H1 (cell line): ENCODE measurements at regions not wholly inside any gene's neighbourhood (a gene's known extent, or its start where the extent isn't known, plus 50 kb on each side); places are given as distances from the start of the nearest gene placed in this dataset.

ENCODE experiments used
- CTCF ChIA-PET: fragments of 300-600 bp; sonication (Branson Sonifier 250); formaldehyde crosslinking; loops from one replicate; lab custom pipeline; 2021; ENCODE audit not compliant: partially characterized antibody; lab: Charles Lee
- POLR2A ChIA-PET: fragments of 300-600 bp; sonication (Branson Sonifier 250); formaldehyde crosslinking; loops from one replicate; lab custom pipeline; 2021; ENCODE audit warnings: inconsistent platforms; ENCODE audit not compliant: partially characterized antibody; lab: Charles Lee
- DNase-seq, 2 experiments: peaks; one replicate each; pipeline versions ENCODE4 v3.0.0 to v3.0.0-alpha.2; 2010 to 2022; ENCODE audit warnings: low spot score in 2 of 2, low read depth in 1 of 2, mixed read lengths in 1 of 2
- FAIRE-seq: peaks from 2 replicates; lab custom pipeline; 2011; peaks lifted over from hg19 to GRCh38; lab: Jason Lieb, UNC
- H2AFZ ChIP-seq: 2 replicates; pipeline ENCODE4 v1.8.1; 2012; ENCODE audit warnings: low read length, inconsistent platforms
- H2AK5ac ChIP-seq: 2 replicates; pipeline ENCODE4 v1.6.1; 2013; ENCODE audit warnings: low read depth, low read length
- H2BK120ac ChIP-seq: replicated peaks from 2 replicates; pipeline ENCODE3; 2013; ENCODE audit warnings: low read depth, low read length, inconsistent platforms
- H2BK12ac ChIP-seq: 2 replicates; pipeline ENCODE4 v1.6.1; 2013; ENCODE audit warnings: low read depth, low read length
- H2BK15ac ChIP-seq: 2 replicates; pipeline ENCODE4 v1.6.1; 2013; ENCODE audit warnings: low read length
- H2BK20ac ChIP-seq: 2 replicates; pipeline ENCODE4 v1.6.1; 2013; ENCODE audit warnings: low read length
- H2BK5ac ChIP-seq: 2 replicates; pipeline ENCODE4 v1.6.1; 2013; ENCODE audit warnings: low read depth, low read length
- H3K14ac ChIP-seq: 2 replicates; pipeline ENCODE4 v1.6.1; 2013; ENCODE audit warnings: inconsistent platforms; ENCODE audit not compliant: insufficient read length
- H3K18ac ChIP-seq: 2 replicates; pipeline ENCODE4 v1.6.1; 2013; ENCODE audit warnings: low read length; ENCODE audit errors: extremely low read depth
- H3K23ac ChIP-seq: 2 replicates; pipeline ENCODE4 v1.6.1; 2013; ENCODE audit warnings: inconsistent platforms; ENCODE audit not compliant: insufficient read length
- H3K23me2 ChIP-seq: 2 replicates; pipeline ENCODE4 v1.6.1; 2013; ENCODE audit warnings: low read depth, low read length
- H3K27ac ChIP-seq: 2 replicates; pipeline ENCODE4 v1.6.1; 2011; ENCODE audit warnings: low read depth, low read length, inconsistent platforms
- H3K27me3 ChIP-seq, 4 experiments: replicated peaks in 1 of 4; 1 replicate in 1 of 4; 2 replicates in 3 of 4; pipeline versions ENCODE4 v1.6.1 to v1.8.1; 2011 to 2013; ENCODE audit warnings: low read length in 3 of 4, mild to moderate bottlenecking in 3 of 4, inconsistent platforms in 2 of 4, mixed read lengths in 2 of 4, moderate library complexity in 1 of 4; ENCODE audit not compliant: control insufficient read depth in 3 of 4, insufficient read depth in 3 of 4; ENCODE audit errors: extremely low read depth in 1 of 4
- H3K36me3 ChIP-seq, 4 experiments: 2 replicates each; pipeline versions ENCODE4 v1.6.1 to v1.8.1; 2011 to 2013; ENCODE audit warnings: mild to moderate bottlenecking in 4 of 4, low read length in 3 of 4, moderate library complexity in 2 of 4, control low read depth in 1 of 4, inconsistent platforms in 1 of 4; ENCODE audit not compliant: insufficient read depth in 4 of 4, control insufficient read depth in 2 of 4
- H3K4ac ChIP-seq: replicated peaks from 2 replicates; pipeline ENCODE3; 2013; ENCODE audit warnings: low read length, low read depth, mixed read lengths, inconsistent platforms; ENCODE audit not compliant: insufficient read length
- H3K4me1 ChIP-seq, 4 experiments: replicated peaks in 1 of 4; 1 replicate in 1 of 4; 2 replicates in 3 of 4; pipeline versions ENCODE4 v1.6.1 to v1.8.1; 2011 to 2013; ENCODE audit warnings: low read length in 3 of 4, inconsistent platforms in 2 of 4, mixed read lengths in 1 of 4; ENCODE audit not compliant: insufficient read depth in 4 of 4, control insufficient read depth in 3 of 4
- H3K4me2 ChIP-seq, 2 experiments: 2 replicates each; pipeline versions ENCODE4 v1.6.1 to v1.8.1; 2011 to 2013; ENCODE audit warnings: low read depth in 2 of 2, low read length in 2 of 2, control low read depth in 1 of 2, inconsistent platforms in 1 of 2, mild to moderate bottlenecking in 1 of 2; ENCODE audit not compliant: insufficient read depth in 1 of 2
- H3K4me3 ChIP-seq, 4 experiments: fragments of 200-600, 300-600 bp in 1 of 4; sonication (generic), shearing (Covaris generic), sonication (Bioruptor Twin) in 1 of 4; 2 replicates each; pipeline versions ENCODE4 v1.5.1 to v1.8.1; 2011 to 2016; ENCODE audit warnings: low read length in 4 of 4, low read depth in 3 of 4, control low read depth in 2 of 4, inconsistent platforms in 2 of 4, mild to moderate bottlenecking in 2 of 4, mixed read lengths in 1 of 4, moderate library complexity in 1 of 4; ENCODE audit not compliant: insufficient read depth in 2 of 4; ENCODE audit errors: extremely low read depth in 1 of 4
- H3K56ac ChIP-seq: replicated peaks from 2 replicates; pipeline ENCODE3; 2013; ENCODE audit warnings: low read depth, mild to moderate bottlenecking, mixed read lengths, low read length, inconsistent platforms; ENCODE audit not compliant: insufficient read length
- H3K79me1 ChIP-seq: 2 replicates; pipeline ENCODE4 v1.6.1; 2013; ENCODE audit warnings: low read depth, low read length, control low read depth
- H3K79me2 ChIP-seq, 2 experiments: 2 replicates each; pipeline versions ENCODE4 v1.6.1 to v1.8.1; 2012 to 2013; ENCODE audit warnings: low read length in 2 of 2, mild to moderate bottlenecking in 2 of 2, inconsistent platforms in 1 of 2; ENCODE audit not compliant: insufficient read depth in 2 of 2, control insufficient read depth in 1 of 2
- H3K9ac ChIP-seq, 4 experiments: replicated peaks in 1 of 4; 1 replicate in 1 of 4; 2 replicates in 3 of 4; pipeline versions ENCODE4 v1.6.1 to v1.8.1; 2011 to 2013; ENCODE audit warnings: low read depth in 3 of 4, low read length in 3 of 4, control low read depth in 2 of 4, mild to moderate bottlenecking in 2 of 4, moderate library complexity in 2 of 4, inconsistent platforms in 1 of 4; ENCODE audit errors: extremely low read depth in 1 of 4
- H3K9me3 ChIP-seq, 2 experiments: 2 replicates each; pipeline versions ENCODE4 v1.6.1 to v1.8.1; 2012 to 2013; ENCODE audit warnings: mild to moderate bottlenecking in 2 of 2, moderate library complexity in 2 of 2, control low read depth in 1 of 2, inconsistent platforms in 1 of 2, low read depth in 1 of 2, low read length in 1 of 2, mixed read lengths in 1 of 2; ENCODE audit not compliant: insufficient read depth in 2 of 2
- H4K20me1 ChIP-seq, 2 experiments: replicated peaks in 1 of 2; 2 replicates each; pipeline versions ENCODE3 to v1.8.1; 2011 to 2013; ENCODE audit warnings: inconsistent platforms in 2 of 2, low read length in 2 of 2, mild to moderate bottlenecking in 1 of 2; ENCODE audit not compliant: insufficient read depth in 2 of 2, control insufficient read depth in 1 of 2
- H4K5ac ChIP-seq: 2 replicates; pipeline ENCODE4 v1.6.1; 2013; ENCODE audit warnings: low read length, low read depth, mixed read lengths, inconsistent platforms; ENCODE audit not compliant: insufficient read length
- H4K8ac ChIP-seq: 2 replicates; pipeline ENCODE4 v1.8.0; 2013; ENCODE audit warnings: mild to moderate bottlenecking, moderate library complexity, low read length, inconsistent platforms; ENCODE audit not compliant: insufficient read depth; ENCODE audit errors: extremely low read depth
- H4K91ac ChIP-seq: replicated peaks from 2 replicates; pipeline ENCODE3; 2013; ENCODE audit warnings: low read length, mixed read lengths, inconsistent platforms; ENCODE audit not compliant: insufficient read length
- BACH1 ChIP-seq: IDR thresholded peaks from 2 replicates; pipeline ENCODE4 v1.6.1; 2012; ENCODE audit warnings: low read length, improper control_type of control experiment
- KDM1A ChIP-seq: fragments of 200-600, 300-600 bp; sonication (generic); IDR thresholded peaks from 2 replicates; pipeline ENCODE4 v1.7.1; 2016; ENCODE audit warnings: mild to moderate bottlenecking, low read length, borderline replicate concordance
- WGBS, 2 experiments: shearing (Covaris generic) in 1 of 2; methylation state at CpG; one replicate each; pipeline versions ENCODE4 v1.1.6 to v1.1.7; 2013 to 2015; ENCODE audit warnings: low lambda C conversion rate in 2 of 2, mixed read lengths in 2 of 2, inconsistent platforms in 1 of 2, low coverage in 1 of 2, missing lambda C conversion rate in 1 of 2; ENCODE audit not compliant: insufficient replicate concordance in 2 of 2, insufficient coverage in 1 of 2, insufficient read length in 1 of 2; ENCODE audit errors: extremely low coverage in 1 of 2, missing lambda C conversion rate in 1 of 2; 5-methylcytosine and 5-hydroxymethylcytosine counted together

DNA sequence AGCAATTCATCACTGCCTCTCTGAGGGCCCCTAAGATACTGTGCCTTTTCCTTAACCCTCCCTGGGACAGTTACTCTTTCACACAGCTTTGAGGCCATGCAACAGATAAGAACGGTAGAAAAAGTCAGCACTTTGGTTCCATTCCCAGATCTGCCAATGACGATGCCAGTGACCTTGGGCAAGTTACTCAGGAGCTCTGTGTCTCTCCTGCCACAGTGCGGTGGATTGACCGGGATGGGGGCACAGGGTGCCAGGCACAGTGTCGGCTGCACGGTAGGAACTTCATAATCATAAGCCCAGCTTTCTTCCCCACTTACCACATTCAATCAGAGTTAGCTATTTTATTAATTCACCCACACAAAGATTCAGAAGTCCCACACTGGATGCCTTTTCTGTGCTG lies 1041.8 kb downstream of the TBC1D22A start:
- Histone ChIP-seq H4K5ac (no peak overlapping the region), H3K4ac (no peak overlapping the region), H2AK5ac (no peak overlapping the region), H3K56ac (no peak overlapping the region), H2BK15ac (no peak overlapping the region), H3K9ac (no peak overlapping the region), H3K36me3 (no peaks in the 10 kb centered on the region), H3K18ac (no peak overlapping the region; the same call in 1 of the 2 replicates), H2BK12ac (no peak overlapping the region), H2BK120ac (no peak overlapping the region), H3K79me1 (no peaks in the 10 kb centered on the region), H3K27me3 (peaks cover 0 to 2% (median 0%) of the 10 kb centered on the region in 4 experiments; a peak in 1 of 7 replicates), H2AFZ (no peak overlapping the region), H4K91ac (no peak overlapping the region), H3K23me2 (no peaks in the 10 kb centered on the region), H2BK20ac (no peak overlapping the region), H3K23ac (no peak overlapping the region), H4K8ac (no peak overlapping the region), H3K4me3 (no peak overlapping the region), H3K14ac (no peak overlapping the region), H3K4me1 (peaks cover 0 to 12% (median 2%) of the 10 kb centered on the region in 4 experiments; a peak in 3 of 7 replicates), H3K4me2 (no peak overlapping the region), H3K79me2 (no peaks in the 10 kb centered on the region), H4K20me1 (no peaks in the 10 kb centered on the region), H3K27ac (no peak overlapping the region), H3K9me3 (no peaks in the 10 kb centered on the region), H2BK5ac (no peak overlapping the region)
- CTCF ChIA-PET: interaction anchor here (0.6 to 1.2 kb wide), 4 partner anchors 12 to 740 kb away, joined by 3 read pairs; no protein-coding TSS in a partner anchor
- WGBS, 2 experiments: 90% methylated on average over 6 of the region's 6 CpGs; no CpG with 5 or more reads in 1 of the 2 experiments
- FAIRE-seq: no peak
- TF ChIP-seq BACH1 (no peak), KDM1A (no peak)
- POLR2A ChIA-PET: no interaction called here
- DNase-seq: no peak
